ENCODE measurements at regions not wholly inside any gene's neighbourhood (a gene's known extent, or its start where the extent isn't known, plus 50 kb on each side); places are given as distances from the start of the nearest gene placed in this dataset.

- Histone ChIP-seq H3K79me2 (ENCODE audit: control insufficient read depth, insufficient read depth, low read length, unreplicated experiment) (no peaks in the 10 kb centered on the region), H3K4me1 (ENCODE audit: control insufficient read depth, insufficient read depth, low read length, unreplicated experiment) (no peaks in the 10 kb centered on the region), H3K4me3 (ENCODE audit: low read depth, low read length) (no peak overlapping the region), H3K27me3 (ENCODE audit: insufficient read depth, low read length) (no peaks in the 10 kb centered on the region), H3K36me3 (ENCODE audit: insufficient read depth, low read length) (no peaks in the 10 kb centered on the region), H3K27ac (ENCODE audit: low read depth, low read length) (no peak overlapping the region), H2AFZ (ENCODE audit: low read length, unreplicated experiment) (no peak overlapping the region)
Observed at GRCh38 chr18:77373730-77374445, 124.2 kb downstream of the GALR1 start.

GRCh38 chr18:77374446-77374805 is 124.8 kb downstream of the GALR1 start:
- no peak overlapping the region for H3K27ac ChIP-seq (ENCODE audit: low read depth, low read length)
- no peak overlapping the region for H3K4me3 ChIP-seq (ENCODE audit: low read depth, low read length)
- no peak overlapping the region for H2AFZ ChIP-seq (ENCODE audit: low read length, unreplicated experiment)
- no peaks in the 10 kb centered on the region for H3K27me3 ChIP-seq (ENCODE audit: insufficient read depth, low read length)
- no peaks in the 10 kb centered on the region for H3K4me1 ChIP-seq (ENCODE audit: control insufficient read depth, insufficient read depth, low read length, unreplicated experiment)
- H3K79me2 ChIP-seq (ENCODE audit: control insufficient read depth, insufficient read depth, low read length, unreplicated experiment) = no peaks in the 10 kb centered on the region
- no peaks in the 10 kb centered on the region for H3K36me3 ChIP-seq (ENCODE audit: insufficient read depth, low read length)

GRCh38 chr18:77376043-77376732 is 126.5 kb downstream of the GALR1 start:
- Histone ChIP-seq H3K27me3 (ENCODE audit: insufficient read depth, low read length) (no peaks in the 10 kb centered on the region), H2AFZ (ENCODE audit: low read length, unreplicated experiment) (no peak overlapping the region)

DNA sequence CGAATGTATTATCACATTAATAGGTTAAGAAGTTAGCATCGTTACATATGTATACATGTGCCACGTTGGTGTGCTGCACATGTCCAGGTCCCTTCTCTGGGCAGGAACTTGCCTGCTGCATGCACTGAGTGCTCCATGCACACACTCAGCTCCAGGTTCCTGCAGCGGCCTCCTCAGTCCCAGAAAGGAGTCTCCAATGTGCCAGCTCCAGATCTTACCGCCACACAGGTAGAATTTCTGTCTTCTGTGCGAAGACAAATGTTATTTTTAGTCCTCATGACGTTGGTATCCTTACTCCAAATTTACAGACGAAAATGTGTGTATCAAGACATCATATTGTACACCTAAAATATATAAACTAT is 127.1 kb downstream of the GALR1 start:
- no peaks in the 10 kb centered on the region for H3K27me3 ChIP-seq (ENCODE audit: insufficient read depth, low read length)
- H3K4me3 ChIP-seq (ENCODE audit: low read depth, low read length) = no peak overlapping the region
- no peaks in the 10 kb centered on the region for H3K79me2 ChIP-seq (ENCODE audit: control insufficient read depth, insufficient read depth, low read length, unreplicated experiment)
- no peak overlapping the region for H3K27ac ChIP-seq (ENCODE audit: low read depth, low read length)
- H3K36me3 ChIP-seq (ENCODE audit: insufficient read depth, low read length) = no peaks in the 10 kb centered on the region
- H3K4me1 ChIP-seq (ENCODE audit: control insufficient read depth, insufficient read depth, low read length, unreplicated experiment) = no peaks in the 10 kb centered on the region
- H2AFZ ChIP-seq (ENCODE audit: low read length, unreplicated experiment) = no peak overlapping the region

More at GRCh38 chr18:77376043-77376732, 126.5 kb downstream of the GALR1 start:
- no peak overlapping the region for H3K27ac ChIP-seq (ENCODE audit: low read depth, low read length)
- H3K36me3 ChIP-seq (ENCODE audit: insufficient read depth, low read length) = no peaks in the 10 kb centered on the region
- no peaks in the 10 kb centered on the region for H3K4me1 ChIP-seq (ENCODE audit: control insufficient read depth, insufficient read depth, low read length, unreplicated experiment)
- no peaks in the 10 kb centered on the region for H3K79me2 ChIP-seq (ENCODE audit: control insufficient read depth, insufficient read depth, low read length, unreplicated experiment)
- H3K4me3 ChIP-seq (ENCODE audit: low read depth, low read length) = no peak overlapping the region

DNA sequence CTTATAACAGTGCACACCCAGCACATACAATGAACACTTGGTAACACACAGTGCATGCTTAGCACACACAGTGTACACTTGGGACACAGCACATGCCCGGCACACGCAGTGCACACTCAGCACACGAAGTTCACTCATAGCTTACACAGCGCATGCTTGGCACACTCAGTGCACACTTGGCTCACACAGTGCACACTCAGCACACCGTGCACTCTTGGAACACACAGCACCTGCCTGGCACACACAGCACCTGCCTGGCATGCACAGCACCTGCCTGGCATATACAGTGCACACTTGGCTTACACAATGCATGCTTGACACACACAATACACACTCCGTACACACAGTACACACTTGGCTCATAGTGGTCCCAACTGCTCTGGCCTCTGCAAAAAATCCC is 128.2 kb downstream of the GALR1 start:
- Histone ChIP-seq H3K27me3 (ENCODE audit: insufficient read depth, low read length) (no peaks in the 10 kb centered on the region), H3K27ac (ENCODE audit: low read depth, low read length) (no peak overlapping the region), H3K79me2 (ENCODE audit: control insufficient read depth, insufficient read depth, low read length, unreplicated experiment) (no peaks in the 10 kb centered on the region)

DNA sequence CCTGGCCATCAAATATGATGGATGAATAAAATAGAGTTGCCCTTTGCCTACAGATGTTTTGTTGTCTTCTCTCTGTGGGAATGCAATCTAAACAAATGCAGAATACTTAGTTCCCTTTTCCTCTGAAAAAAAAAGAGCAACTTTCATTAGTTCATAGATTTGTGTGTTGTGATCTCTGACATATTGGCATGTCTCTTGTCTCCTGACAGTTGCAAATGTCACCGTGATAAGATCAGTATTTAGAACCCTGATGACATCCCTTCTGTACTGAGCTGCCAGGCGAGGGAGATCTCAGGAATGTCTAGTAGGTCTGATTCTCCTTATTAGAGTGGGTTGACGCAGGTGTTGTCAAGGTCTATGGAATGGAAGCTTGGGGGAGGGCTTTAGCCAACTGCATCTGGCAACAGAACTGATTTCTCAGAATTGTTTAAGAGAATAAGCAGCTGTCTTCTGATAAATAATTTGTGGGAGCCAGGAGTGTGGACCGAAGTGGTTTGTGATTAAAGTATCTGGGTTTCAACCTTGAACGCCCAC is 130.4 kb downstream of the GALR1 start:
- Histone ChIP-seq H3K4me3 (ENCODE audit: low read depth, low read length) (no peak overlapping the region), H3K36me3 (ENCODE audit: insufficient read depth, low read length) (no peaks in the 10 kb centered on the region), H2AFZ (ENCODE audit: low read length, unreplicated experiment) (no peak overlapping the region), H3K27me3 (ENCODE audit: insufficient read depth, low read length) (no peaks in the 10 kb centered on the region), H3K79me2 (ENCODE audit: control insufficient read depth, insufficient read depth, low read length, unreplicated experiment) (no peaks in the 10 kb centered on the region), H3K27ac (ENCODE audit: low read depth, low read length) (no peak overlapping the region), H3K4me1 (ENCODE audit: control insufficient read depth, insufficient read depth, low read length, unreplicated experiment) (no peaks in the 10 kb centered on the region)

More for the DNA sequence above, 128.2 kb downstream of the GALR1 start:
- Histone ChIP-seq H3K4me3 (ENCODE audit: low read depth, low read length) (no peak overlapping the region), H3K4me1 (ENCODE audit: control insufficient read depth, insufficient read depth, low read length, unreplicated experiment) (no peaks in the 10 kb centered on the region), H2AFZ (ENCODE audit: low read length, unreplicated experiment) (no peak overlapping the region), H3K36me3 (ENCODE audit: insufficient read depth, low read length) (no peaks in the 10 kb centered on the region)

- no peak overlapping the region for H2AFZ ChIP-seq (ENCODE audit: low read length, unreplicated experiment)
- no peak overlapping the region for H3K27ac ChIP-seq (ENCODE audit: low read depth, low read length)
- H3K4me3 ChIP-seq (ENCODE audit: low read depth, low read length) = no peak overlapping the region
- no peaks in the 10 kb centered on the region for H3K36me3 ChIP-seq (ENCODE audit: insufficient read depth, low read length)
- no peaks in the 10 kb centered on the region for H3K79me2 ChIP-seq (ENCODE audit: control insufficient read depth, insufficient read depth, low read length, unreplicated experiment)
- H3K4me1 ChIP-seq (ENCODE audit: control insufficient read depth, insufficient read depth, low read length, unreplicated experiment) = no peaks in the 10 kb centered on the region
- H3K27me3 ChIP-seq (ENCODE audit: insufficient read depth, low read length) = no peaks in the 10 kb centered on the region
Observed at GRCh38 chr18:77380695-77381094, 131.0 kb downstream of the GALR1 start.

DNA sequence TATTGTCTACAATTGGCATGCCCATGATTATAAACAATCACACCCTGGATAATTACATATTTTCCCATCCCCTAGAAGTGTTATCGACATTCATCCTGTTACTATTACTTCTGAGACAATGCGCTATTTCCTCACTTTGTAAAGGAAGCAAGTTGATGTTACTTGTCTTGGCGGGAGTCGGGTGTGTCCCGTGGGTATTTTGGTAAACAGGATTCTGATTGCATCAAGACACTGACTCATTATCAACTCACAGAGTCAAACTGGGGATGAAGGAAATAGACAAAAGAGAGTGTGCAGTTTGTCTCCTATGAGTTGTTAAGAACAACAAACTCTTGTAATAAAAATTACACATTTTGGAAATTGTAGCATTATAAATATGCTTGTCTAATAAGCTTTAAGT is 142.7 kb downstream of the GALR1 start:
- Histone ChIP-seq H3K4me1 (ENCODE audit: control insufficient read depth, insufficient read depth, low read length, unreplicated experiment) (no peaks in the 10 kb centered on the region), H3K79me2 (ENCODE audit: control insufficient read depth, insufficient read depth, low read length, unreplicated experiment) (no peaks in the 10 kb centered on the region), H3K36me3 (ENCODE audit: insufficient read depth, low read length) (no peaks in the 10 kb centered on the region), H3K27me3 (ENCODE audit: insufficient read depth, low read length) (no peaks in the 10 kb centered on the region), H2AFZ (ENCODE audit: low read length, unreplicated experiment) (no peak overlapping the region), H3K27ac (ENCODE audit: low read depth, low read length) (no peak overlapping the region), H3K4me3 (ENCODE audit: low read depth, low read length) (no peak overlapping the region)

GRCh38 chr18:77393519-77393918 is 143.9 kb downstream of the GALR1 start:
- Histone ChIP-seq H3K4me1 (ENCODE audit: control insufficient read depth, insufficient read depth, low read length, unreplicated experiment) (no peaks in the 10 kb centered on the region), H3K79me2 (ENCODE audit: control insufficient read depth, insufficient read depth, low read length, unreplicated experiment) (no peaks in the 10 kb centered on the region), H2AFZ (ENCODE audit: low read length, unreplicated experiment) (no peak overlapping the region)

GRCh38 chr18:77395953-77396352 is 146.3 kb downstream of the GALR1 start:
- Histone ChIP-seq H3K36me3 (ENCODE audit: insufficient read depth, low read length) (no peaks in the 10 kb centered on the region), H2AFZ (ENCODE audit: low read length, unreplicated experiment) (no peak overlapping the region)

More at GRCh38 chr18:77393519-77393918, 143.9 kb downstream of the GALR1 start:
- Histone ChIP-seq H3K36me3 (ENCODE audit: insufficient read depth, low read length) (no peaks in the 10 kb centered on the region), H3K27me3 (ENCODE audit: insufficient read depth, low read length) (no peaks in the 10 kb centered on the region), H3K27ac (ENCODE audit: low read depth, low read length) (no peak overlapping the region), H3K4me3 (ENCODE audit: low read depth, low read length) (no peak overlapping the region)

GRCh38 chr18:77397056-77397455 is 147.4 kb downstream of the GALR1 start:
- Histone ChIP-seq H3K27me3 (ENCODE audit: insufficient read depth, low read length) (no peaks in the 10 kb centered on the region), H3K4me3 (ENCODE audit: low read depth, low read length) (no peak overlapping the region)

More at GRCh38 chr18:77395953-77396352, 146.3 kb downstream of the GALR1 start:
- no peak overlapping the region for H3K27ac ChIP-seq (ENCODE audit: low read depth, low read length)
- H3K4me3 ChIP-seq (ENCODE audit: low read depth, low read length) = no peak overlapping the region
- H3K4me1 ChIP-seq (ENCODE audit: control insufficient read depth, insufficient read depth, low read length, unreplicated experiment) = no peaks in the 10 kb centered on the region
- H3K27me3 ChIP-seq (ENCODE audit: insufficient read depth, low read length) = no peaks in the 10 kb centered on the region
- no peaks in the 10 kb centered on the region for H3K79me2 ChIP-seq (ENCODE audit: control insufficient read depth, insufficient read depth, low read length, unreplicated experiment)

More at GRCh38 chr18:77397056-77397455, 147.4 kb downstream of the GALR1 start:
- Histone ChIP-seq H3K4me1 (ENCODE audit: control insufficient read depth, insufficient read depth, low read length, unreplicated experiment) (no peaks in the 10 kb centered on the region), H3K79me2 (ENCODE audit: control insufficient read depth, insufficient read depth, low read length, unreplicated experiment) (no peaks in the 10 kb centered on the region), H3K27ac (ENCODE audit: low read depth, low read length) (no peak overlapping the region), H3K36me3 (ENCODE audit: insufficient read depth, low read length) (no peaks in the 10 kb centered on the region), H2AFZ (ENCODE audit: low read length, unreplicated experiment) (no peak overlapping the region)
